NB4 (cell line): ENCODE measurements at regions not wholly inside any gene's neighbourhood (a gene's known extent, or its start where the extent isn't known, plus 50 kb on each side); places are given as distances from the start of the nearest gene placed in this dataset.
"Not testable (repeated sequence)": the region's sequence is repeated elsewhere in the genome, so short reads cannot be mapped to it uniquely, and the experiment has no call there.

Experiments used
- CTCF ChIP-seq: IDR thresholded peaks from one replicate; pipeline ENCODE4 v1.5.1; 2012; ENCODE audit warnings: low read depth, low read length
- POLR2A ChIP-seq: IDR thresholded peaks from 2 replicates; pipeline ENCODE4 v1.6.1; 2011; ENCODE audit warnings: mild to moderate bottlenecking; ENCODE audit not compliant: insufficient read length; ENCODE audit errors: extremely low read depth

GRCh38 chr5:109544873-109545272, 135.1 kb upstream of the PJA2 start:
- TF ChIP-seq CTCF, POLR2A: not testable (repeated sequence)
